ENCODE measurements at regions not wholly inside any gene's neighbourhood (a gene's known extent, or its start where the extent isn't known, plus 50 kb on each side); places are given as distances from the start of the nearest gene placed in this dataset.

- Mint-ChIP-seq H3K9me3 (ENCODE audit: low read depth) (peaks cover 3% of the 10 kb centered on the region), H3K4me3 (ENCODE audit: low read depth) (no peak overlapping the region), H3K27ac (no peak overlapping the region), H3K4me1 (ENCODE audit: low read depth) (peaks cover 10% of the 10 kb centered on the region), H3K36me3 (ENCODE audit: insufficient read depth) (no peaks in the 10 kb centered on the region), H3K27me3 (no peaks in the 10 kb centered on the region)
- DNase-seq (ENCODE audit: low spot score, unreplicated experiment), result no peak
- no peak for TF ChIP-seq CTCF (IDR thresholded peaks at IDR 0.05; ENCODE audit: unreplicated experiment)
Measured at GRCh38 chr5:18240971-18241370, 606.7 kb downstream of the TAF11L14 start.

- Mint-ChIP-seq H3K27me3 (no peaks in the 10 kb centered on the region), H3K36me3 (ENCODE audit: insufficient read depth) (no peaks in the 10 kb centered on the region), H3K4me1 (ENCODE audit: low read depth) (peaks cover 4% of the 10 kb centered on the region), H3K4me3 (ENCODE audit: low read depth) (no peak overlapping the region), H3K9me3 (ENCODE audit: low read depth) (peaks cover 13% of the 10 kb centered on the region), H3K27ac (no peak overlapping the region)
- no peak for DNase-seq (ENCODE audit: low spot score, unreplicated experiment)
- TF ChIP-seq CTCF (IDR thresholded peaks at IDR 0.05; ENCODE audit: unreplicated experiment), result no peak
Measured at GRCh38 chr5:18243846-18244245, 609.6 kb downstream of the TAF11L14 start.

- DNase-seq (ENCODE audit: low spot score, unreplicated experiment), result no peak
- no peak overlapping the region for H3K27ac Mint-ChIP-seq
- no peak overlapping the region for H3K4me3 Mint-ChIP-seq (ENCODE audit: low read depth)
- no peak for TF ChIP-seq CTCF (IDR thresholded peaks at IDR 0.05; ENCODE audit: unreplicated experiment)
- peaks cover 4% of the 10 kb centered on the region for H3K4me1 Mint-ChIP-seq (ENCODE audit: low read depth)
- no peaks in the 10 kb centered on the region for H3K27me3 Mint-ChIP-seq
- H3K36me3 Mint-ChIP-seq (ENCODE audit: insufficient read depth), result no peaks in the 10 kb centered on the region
- peaks cover 13% of the 10 kb centered on the region for H3K9me3 Mint-ChIP-seq (ENCODE audit: low read depth)
Measured at GRCh38 chr5:18244309-18244708, 610.0 kb downstream of the TAF11L14 start.

GRCh38 chr5:18252559-18252958 lies 618.3 kb downstream of the TAF11L14 start:
- no peaks in the 10 kb centered on the region for H3K27me3 Mint-ChIP-seq
- no peaks in the 10 kb centered on the region for H3K4me1 Mint-ChIP-seq (ENCODE audit: low read depth)
- H3K36me3 Mint-ChIP-seq (ENCODE audit: insufficient read depth), result no peaks in the 10 kb centered on the region
- H3K4me3 Mint-ChIP-seq (ENCODE audit: low read depth), result no peak overlapping the region
- DNase-seq (ENCODE audit: low spot score, unreplicated experiment), result no peak
- no peak overlapping the region for H3K27ac Mint-ChIP-seq
- H3K9me3 Mint-ChIP-seq (ENCODE audit: low read depth), result peaks cover 16% of the 10 kb centered on the region
- TF ChIP-seq CTCF (IDR thresholded peaks at IDR 0.05; ENCODE audit: unreplicated experiment), result no peak

DNA sequence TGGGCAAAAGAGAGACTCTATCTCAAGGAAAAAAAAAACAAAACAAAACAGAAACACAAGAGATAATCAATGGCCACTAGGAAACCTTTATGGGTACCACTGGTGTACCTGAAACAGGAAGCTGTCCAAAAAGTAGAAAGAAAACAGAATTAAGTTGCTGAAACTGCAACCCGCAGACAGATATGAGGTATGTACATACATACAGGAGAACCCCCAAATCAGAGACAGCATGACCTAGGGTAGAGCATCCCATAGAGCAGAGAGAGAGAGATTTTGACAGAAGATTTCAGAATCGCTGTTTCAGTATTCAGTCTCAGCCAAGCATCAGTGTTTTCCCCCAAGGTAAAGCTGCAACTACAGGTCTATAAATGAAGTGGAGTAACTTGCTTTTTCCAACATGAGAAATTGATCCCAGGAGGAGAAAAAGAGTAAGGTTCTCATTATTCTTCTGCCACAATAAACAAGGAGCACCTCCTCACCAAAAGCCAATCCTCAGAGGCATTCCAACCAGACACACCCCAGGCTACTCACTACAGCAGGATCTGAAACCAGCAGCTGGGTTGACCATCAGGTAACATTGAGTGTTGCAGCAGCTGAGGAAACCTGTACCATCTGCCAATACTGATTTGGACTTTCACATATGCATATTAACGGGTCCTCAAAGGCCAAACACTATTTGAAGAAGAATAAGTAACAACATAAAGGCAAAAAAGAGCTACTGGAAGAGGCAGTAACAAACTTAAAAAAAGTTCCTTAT lies 630.0 kb downstream of the TAF11L14 start:
- TF ChIP-seq CTCF (IDR thresholded peaks at IDR 0.05; ENCODE audit: unreplicated experiment), result no peak
- no peaks in the 10 kb centered on the region for H3K36me3 Mint-ChIP-seq (ENCODE audit: insufficient read depth)
- H3K4me3 Mint-ChIP-seq (ENCODE audit: low read depth), result no peak overlapping the region
- no peak for DNase-seq (ENCODE audit: low spot score, unreplicated experiment)
- H3K4me1 Mint-ChIP-seq (ENCODE audit: low read depth), result no peaks in the 10 kb centered on the region
- no peaks in the 10 kb centered on the region for H3K27me3 Mint-ChIP-seq
- H3K27ac Mint-ChIP-seq, result no peak overlapping the region
- H3K9me3 Mint-ChIP-seq (ENCODE audit: low read depth), result peaks cover 4% of the 10 kb centered on the region

Data from progenitor cell of endocrine pancreas (in vitro differentiated cells).